GM18499 (cell line): ENCODE measurements at regions not wholly inside any gene's neighbourhood (a gene's known extent, or its start where the extent isn't known, plus 50 kb on each side); places are given as distances from the start of the nearest gene placed in this dataset.

ENCODE experiments used
- ATAC-seq: cut with Tn5 transposase; IDR thresholded peaks from one replicate; pipeline ENCODE4 v1.9.1; 2021; ENCODE audit warnings: moderate number of reproducible peaks; ENCODE audit not compliant: insufficient read depth, unreplicated experiment

GRCh38 chr3:118809696-118810498, 224.7 kb downstream of the IGSF11 start:
- ATAC-seq, result no peak

- no peak for ATAC-seq
Observed at GRCh38 chr3:118810499-118811035, 224.1 kb downstream of the IGSF11 start.

GRCh38 chr3:118811236-118811732, 223.4 kb downstream of the IGSF11 start:
- no peak for ATAC-seq

- ATAC-seq, result no peak
Observed at GRCh38 chr3:118813472-118813871, 221.2 kb downstream of the IGSF11 start.

GRCh38 chr3:118817748-118818165, 216.9 kb downstream of the IGSF11 start:
- ATAC-seq, result peak; percentile 74

- no peak for ATAC-seq
Observed at GRCh38 chr3:118818386-118818785, 216.3 kb downstream of the IGSF11 start.

- no peak for ATAC-seq
Observed at GRCh38 chr3:118823626-118824025, 211.0 kb downstream of the IGSF11 start.

GRCh38 chr3:118827446-118827845, 207.2 kb downstream of the IGSF11 start:
- no peak for ATAC-seq

GRCh38 chr3:118828351-118828750, 206.3 kb downstream of the IGSF11 start:
- no peak for ATAC-seq

- no peak for ATAC-seq
Observed at GRCh38 chr3:118833075-118833474, 201.6 kb downstream of the IGSF11 start.

- no peak for ATAC-seq
Observed at GRCh38 chr3:118838871-118839270, 195.8 kb downstream of the IGSF11 start.

- ATAC-seq, result no peak
Observed at GRCh38 chr3:118842147-118842863, 192.3 kb downstream of the IGSF11 start.

GRCh38 chr3:118846176-118846575, 188.5 kb downstream of the IGSF11 start:
- no peak for ATAC-seq
